GM23338 (cell line): ENCODE measurements at regions not wholly inside any gene's neighbourhood (a gene's known extent, or its start where the extent isn't known, plus 50 kb on each side); places are given as distances from the start of the nearest gene placed in this dataset.

Experiments used
- CREB1 ChIP-seq: fragments of 250-450 bp; sonication (Bioruptor Pico); IDR thresholded peaks from 2 replicates; pipeline ENCODE4 v1.5.0; 2020; ENCODE audit warnings: low read depth, mild to moderate bottlenecking, moderate library complexity
- EZH2 ChIP-seq: fragments of 200-600 bp; sonication (generic); IDR thresholded peaks from one replicate; pipeline ENCODE4 v1.8.0; 2017; ENCODE audit warnings: antibody characterized with exemption, mild to moderate bottlenecking, low read depth; ENCODE audit not compliant: unreplicated experiment
- EZH2phosphoT487 ChIP-seq: fragments of 200-600 bp; sonication (generic); IDR thresholded peaks from one replicate; pipeline ENCODE4 v1.8.1; 2018; ENCODE audit warnings: antibody characterized with exemption; ENCODE audit not compliant: unreplicated experiment
- POLR2AphosphoS5 ChIP-seq: IDR thresholded peaks from 2 replicates; pipeline ENCODE4 v1.6.1; 2016; ENCODE audit warnings: antibody characterized with exemption, low read depth
- ZNF114 ChIP-seq: fragments of 250-450 bp; sonication (Bioruptor Pico); IDR thresholded peaks from 2 replicates; pipeline ENCODE4 v1.5.0; 2020; ENCODE audit warnings: mild to moderate bottlenecking, moderate library complexity
- TF ChIP-seq, protein P1 (sequence below), 2 experiments: fragments of 200-600 bp in 1 of 2; sonication (generic) in 1 of 2; conservative IDR thresholded peaks; 2 replicates each; pipeline versions ENCODE4 v1.5.1 to v1.6.1; 2016 to 2017; ENCODE audit warnings: antibody characterized with exemption in 2 of 2, low read depth in 2 of 2, mild to moderate bottlenecking in 2 of 2, moderate library complexity in 1 of 2

DNA sequence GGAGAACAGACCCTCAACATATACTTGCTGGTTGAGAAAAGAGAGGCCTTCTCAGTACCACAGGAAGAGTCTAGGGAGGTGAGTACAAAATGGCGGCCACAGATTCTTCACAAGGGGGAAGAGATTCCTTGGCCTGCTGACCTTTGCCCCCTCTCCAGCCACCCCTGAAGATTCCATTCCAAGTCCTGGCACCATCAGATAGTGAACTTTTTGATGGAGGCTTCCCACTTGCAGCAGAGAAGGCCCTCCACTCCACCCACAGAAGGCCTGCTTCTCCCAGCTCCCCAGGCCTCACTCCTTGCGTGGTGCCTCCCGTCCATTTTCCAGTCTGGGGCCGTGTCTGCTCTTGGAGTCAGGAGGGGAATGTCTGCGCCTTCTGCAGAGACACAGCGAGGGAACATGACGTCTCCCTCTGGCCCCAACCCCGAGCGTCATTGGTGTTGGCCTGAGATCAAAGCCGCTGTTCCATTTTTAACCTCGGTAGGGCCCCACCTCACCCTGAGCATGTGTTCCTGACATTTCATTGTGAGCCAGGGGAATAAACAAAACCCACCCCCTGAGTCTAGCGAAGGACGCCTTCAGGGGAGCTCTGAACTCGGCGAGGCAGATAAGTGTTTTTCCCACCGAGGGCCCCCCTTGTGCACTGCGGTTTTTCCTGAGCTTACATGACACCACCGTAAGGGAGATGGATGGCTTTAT lies 268.7 kb upstream of the TBX3 start:
- TF ChIP-seq, protein P1, sequence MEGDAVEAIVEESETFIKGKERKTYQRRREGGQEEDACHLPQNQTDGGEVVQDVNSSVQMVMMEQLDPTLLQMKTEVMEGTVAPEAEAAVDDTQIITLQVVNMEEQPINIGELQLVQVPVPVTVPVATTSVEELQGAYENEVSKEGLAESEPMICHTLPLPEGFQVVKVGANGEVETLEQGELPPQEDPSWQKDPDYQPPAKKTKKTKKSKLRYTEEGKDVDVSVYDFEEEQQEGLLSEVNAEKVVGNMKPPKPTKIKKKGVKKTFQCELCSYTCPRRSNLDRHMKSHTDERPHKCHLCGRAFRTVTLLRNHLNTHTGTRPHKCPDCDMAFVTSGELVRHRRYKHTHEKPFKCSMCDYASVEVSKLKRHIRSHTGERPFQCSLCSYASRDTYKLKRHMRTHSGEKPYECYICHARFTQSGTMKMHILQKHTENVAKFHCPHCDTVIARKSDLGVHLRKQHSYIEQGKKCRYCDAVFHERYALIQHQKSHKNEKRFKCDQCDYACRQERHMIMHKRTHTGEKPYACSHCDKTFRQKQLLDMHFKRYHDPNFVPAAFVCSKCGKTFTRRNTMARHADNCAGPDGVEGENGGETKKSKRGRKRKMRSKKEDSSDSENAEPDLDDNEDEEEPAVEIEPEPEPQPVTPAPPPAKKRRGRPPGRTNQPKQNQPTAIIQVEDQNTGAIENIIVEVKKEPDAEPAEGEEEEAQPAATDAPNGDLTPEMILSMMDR (conservative IDR thresholded peaks at IDR 0.05; ENCODE audit: low read depth in 2 of 2): no peak
- no peak for TF ChIP-seq EZH2
- no peak for TF ChIP-seq POLR2AphosphoS5
- TF ChIP-seq CREB1 (CRISPR knock-in tag): no peak
- TF ChIP-seq EZH2phosphoT487: no peak
- TF ChIP-seq ZNF114 (CRISPR knock-in tag): no peak
